Fibroblast of lung (primary cell): ENCODE measurements at regions not wholly inside any gene's neighbourhood (a gene's known extent, or its start where the extent isn't known, plus 50 kb on each side); places are given as distances from the start of the nearest gene placed in this dataset.

ENCODE experiments used
- CTCF ChIP-seq, 2 donors: IDR thresholded peaks in 1 of 2; conservative IDR thresholded peaks in 1 of 2; 1 replicate in 1 of 2; 2 replicates in 1 of 2; pipeline ENCODE4 v1.5.1; 2011 to 2012; ENCODE audit warnings: low read length in 2 of 2, control low read depth in 1 of 2, inconsistent platforms in 1 of 2, low read depth in 1 of 2, mild to moderate bottlenecking in 1 of 2
- EZH2 ChIP-seq: IDR thresholded peaks from 2 replicates; pipeline ENCODE4 v1.5.1; 2012; ENCODE audit warnings: low read length, control low read depth, mild to moderate bottlenecking; ENCODE audit errors: missing control alignments

GRCh38 chr5:84477485-84477884 is 92.8 kb upstream of the EDIL3 start:
- no peak for TF ChIP-seq CTCF (conservative IDR thresholded peaks at IDR 0.05 in 1 of 2, IDR thresholded peaks at IDR 0.05 in 1 of 2; ENCODE audit: low read depth in 1 of 2, low read length in 2 of 2)
- no peak for TF ChIP-seq EZH2
